ENCODE measurements at regions not wholly inside any gene's neighbourhood (a gene's known extent, or its start where the extent isn't known, plus 50 kb on each side); places are given as distances from the start of the nearest gene placed in this dataset.

- no peak for DNase-seq (ENCODE audit: low spot score)
Measured at GRCh38 chrX:36436361-36436760, 516.8 kb downstream of the CFAP47 start.

- DNase-seq (ENCODE audit: low spot score): no peak
Measured at GRCh38 chrX:36443007-36443406, 523.5 kb downstream of the CFAP47 start.

DNA sequence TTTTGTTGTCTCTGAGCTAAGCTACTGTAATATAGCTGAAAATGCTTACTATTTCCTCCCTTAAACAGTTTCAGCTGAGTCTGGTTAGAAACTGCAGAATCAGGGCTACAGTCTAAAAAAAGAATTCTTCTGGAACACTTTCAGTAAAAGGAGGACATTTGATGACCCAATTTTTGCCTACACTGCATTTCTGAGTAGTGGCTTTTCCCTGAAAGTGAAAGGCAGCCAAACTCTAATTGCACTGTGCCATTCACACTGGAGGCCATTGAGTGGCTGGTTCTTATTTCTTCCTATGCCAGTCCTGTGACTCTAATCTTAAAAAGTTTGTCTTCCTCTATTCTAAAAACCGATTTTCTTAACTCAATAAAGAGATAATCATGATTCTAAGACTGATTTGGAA, 526.0 kb downstream of the CFAP47 start:
- DNase-seq (ENCODE audit: low spot score): no peak

- no peak for DNase-seq (ENCODE audit: low spot score)
Measured at GRCh38 chrX:36462142-36462541, 542.6 kb downstream of the CFAP47 start.

GRCh38 chrX:36480441-36480990, 527.6 kb upstream of the FAM47C start:
- DNase-seq (ENCODE audit: low spot score): no peak

DNA sequence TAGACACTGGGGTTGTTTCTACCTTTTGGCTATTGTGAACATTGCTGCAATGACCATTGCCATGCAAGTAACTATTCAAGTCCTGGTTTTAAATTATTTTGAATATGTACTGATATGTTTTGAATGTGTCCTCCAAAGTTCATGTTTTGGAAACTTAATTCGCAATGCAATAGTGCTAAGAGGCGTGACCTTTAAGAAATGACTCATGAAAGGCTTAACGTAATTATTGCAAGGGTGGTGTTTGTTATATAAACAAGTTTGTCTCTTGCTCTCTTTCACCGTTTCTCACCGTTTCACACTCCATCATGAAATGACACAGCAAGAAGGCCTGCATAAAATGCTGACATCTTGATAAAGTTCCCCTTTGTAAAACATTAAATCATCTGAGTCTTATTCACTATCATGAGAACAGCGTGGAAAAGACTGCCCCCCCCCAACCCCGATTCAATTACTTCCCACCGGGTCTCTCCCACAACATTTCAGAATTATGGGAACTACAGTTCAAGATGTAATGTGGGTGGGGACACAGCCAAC, 506.9 kb upstream of the FAM47C start:
- DNase-seq (ENCODE audit: low spot score): no peak

GRCh38 chrX:36504625-36505024, 503.5 kb upstream of the FAM47C start:
- no peak for DNase-seq (ENCODE audit: low spot score)

DNA sequence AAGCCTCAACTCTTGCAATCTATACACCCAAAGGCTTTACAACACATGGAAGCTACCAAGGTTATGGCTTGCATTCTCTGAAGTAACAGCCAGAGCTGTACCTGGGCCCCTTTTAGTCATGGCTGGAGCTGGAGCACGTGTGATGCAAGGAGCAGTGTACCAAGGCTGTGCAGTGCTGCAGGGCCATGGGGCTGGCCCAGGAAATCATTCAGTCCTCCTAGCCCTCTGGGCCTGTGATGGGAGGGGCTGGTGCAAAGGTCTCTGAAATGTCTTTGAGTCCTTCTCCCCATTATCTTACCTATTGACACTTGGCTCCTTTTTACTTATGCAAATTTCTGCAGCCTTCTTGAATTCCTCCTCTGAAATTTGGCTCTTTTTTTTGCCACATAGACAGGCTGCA, 500.1 kb upstream of the FAM47C start:
- no peak for DNase-seq (ENCODE audit: low spot score)

- no peak for DNase-seq (ENCODE audit: low spot score)
Measured at GRCh38 chrX:36510736-36511135, 497.4 kb upstream of the FAM47C start.

DNA sequence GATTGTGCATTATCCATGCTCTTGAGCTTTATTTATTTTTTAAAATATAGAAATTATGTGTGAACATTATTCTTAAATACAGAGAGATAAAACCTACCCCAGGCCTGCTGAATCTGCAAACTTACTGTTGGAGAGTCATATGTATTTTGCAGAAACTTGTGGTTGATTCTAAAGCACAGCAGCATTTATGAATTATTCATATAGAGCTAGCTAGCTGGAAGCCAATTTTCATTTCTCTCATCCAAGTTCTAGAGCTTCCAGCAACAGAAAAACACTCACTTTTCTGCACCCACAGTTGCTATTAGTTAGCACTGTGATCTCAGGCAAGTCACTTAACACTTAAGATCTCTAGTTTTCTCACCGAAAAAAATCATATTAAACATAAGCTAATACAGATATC, 479.5 kb upstream of the FAM47C start:
- DNase-seq (ENCODE audit: low spot score): no peak

GRCh38 chrX:36534900-36535299, 473.3 kb upstream of the FAM47C start:
- DNase-seq (ENCODE audit: low spot score): no peak

DNA sequence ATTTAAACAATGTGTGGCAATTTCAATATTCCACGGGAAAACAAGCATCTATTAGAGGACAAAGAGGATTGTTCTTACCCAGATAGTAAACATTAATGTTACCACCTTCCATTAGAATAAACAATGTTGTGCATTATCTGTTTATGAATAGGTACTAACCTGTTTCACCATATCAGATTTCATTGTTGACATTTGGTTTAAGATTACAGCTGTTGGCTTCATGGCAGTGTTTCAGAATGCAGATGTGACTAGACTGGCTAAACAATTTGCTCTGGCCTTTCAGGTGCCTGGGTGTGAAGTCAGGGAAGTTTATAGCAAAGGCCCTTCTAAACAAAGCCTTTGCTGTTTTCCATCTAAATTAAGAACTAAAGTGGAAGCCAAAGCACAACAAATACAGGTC, 464.7 kb upstream of the FAM47C start:
- no peak for DNase-seq (ENCODE audit: low spot score)

DNA sequence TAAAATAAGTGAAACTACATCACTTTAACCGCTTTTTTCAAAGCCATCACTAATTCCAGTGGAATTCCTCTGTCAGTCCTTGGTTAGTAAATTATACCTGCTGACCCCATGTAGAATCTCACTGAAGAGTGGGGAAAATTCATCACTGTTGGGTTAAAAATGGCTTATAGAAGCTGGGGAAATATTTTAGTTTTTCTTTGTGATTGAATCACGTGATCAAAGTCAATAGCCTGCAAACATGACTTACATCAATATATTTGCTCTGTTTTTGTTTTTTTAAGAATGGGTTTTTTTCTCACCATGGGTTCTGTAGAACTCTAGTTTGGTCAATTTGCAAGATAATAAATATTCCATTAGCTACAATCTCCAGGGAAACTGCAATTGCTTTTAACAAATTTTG, 445.2 kb upstream of the FAM47C start:
- no peak for DNase-seq (ENCODE audit: low spot score)

GRCh38 chrX:36568946-36569345, 439.2 kb upstream of the FAM47C start:
- DNase-seq (ENCODE audit: low spot score): no peak

DNA sequence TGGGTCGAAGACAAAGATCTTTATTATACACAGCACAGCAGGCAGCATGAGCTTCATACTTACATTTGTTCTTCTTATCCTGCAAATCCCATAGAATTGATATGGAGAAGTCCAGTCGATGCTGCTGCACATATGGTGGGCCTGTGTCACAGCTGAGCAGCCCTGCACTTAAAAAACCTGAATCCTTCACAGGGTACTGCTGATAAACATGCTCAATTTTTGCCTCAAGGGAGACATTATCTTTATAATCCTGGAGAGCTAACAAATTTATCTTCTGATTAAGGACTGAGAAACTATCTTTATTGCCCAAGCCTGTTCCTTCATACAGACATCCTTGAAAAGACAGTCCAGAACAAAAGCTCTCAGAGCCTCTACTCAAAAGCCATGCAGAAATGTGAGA, 434.4 kb upstream of the FAM47C start:
- DNase-seq (ENCODE audit: low spot score): no peak

DNA sequence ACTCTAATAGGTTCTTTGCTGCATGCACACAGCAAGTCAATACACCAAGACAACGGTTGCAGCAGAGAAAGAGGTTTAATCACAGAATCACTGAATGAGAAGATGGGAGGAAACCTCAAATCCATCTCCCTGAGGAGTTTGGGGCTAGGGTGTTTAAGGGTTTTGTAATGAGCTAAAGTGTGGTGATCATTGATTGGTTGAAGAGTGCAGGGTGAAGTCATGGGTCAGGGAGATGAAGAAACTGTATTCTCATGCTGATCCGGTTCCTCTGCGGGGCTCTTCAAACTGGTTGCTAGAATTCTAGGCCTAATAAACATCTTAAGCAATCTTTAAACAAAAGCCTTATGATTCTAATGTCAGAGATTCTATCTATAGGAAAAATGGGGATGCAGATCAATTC, 432.5 kb upstream of the FAM47C start:
- no peak for DNase-seq (ENCODE audit: low spot score)

GRCh38 chrX:36577006-36577405, 431.2 kb upstream of the FAM47C start:
- DNase-seq (ENCODE audit: low spot score): no peak

GRCh38 chrX:36581030-36581429, 427.1 kb upstream of the FAM47C start:
- DNase-seq (ENCODE audit: low spot score): no peak

DNA sequence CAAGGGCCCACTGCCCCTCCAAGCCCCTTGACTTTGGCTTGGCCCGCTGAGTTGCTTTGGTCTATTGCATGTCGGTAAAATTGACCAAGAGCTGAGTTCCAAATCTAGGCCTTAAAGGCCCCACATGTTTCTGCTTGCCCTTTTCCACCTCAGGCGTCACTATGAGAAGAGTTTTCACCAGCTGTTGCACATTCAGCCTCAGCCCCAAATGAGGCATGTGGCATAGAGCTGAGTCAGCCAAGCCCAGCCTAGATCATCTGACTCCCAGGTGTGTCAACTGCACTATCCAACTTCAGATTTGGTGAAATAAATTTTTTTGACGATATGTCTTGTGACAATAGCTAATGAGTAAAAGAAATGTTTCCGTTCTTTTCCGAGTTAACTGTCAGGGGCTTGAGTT, 424.5 kb upstream of the FAM47C start:
- DNase-seq (ENCODE audit: low spot score): no peak

GRCh38 chrX:36609616-36610585, 398.3 kb upstream of the FAM47C start:
- no peak for DNase-seq (ENCODE audit: low spot score)

GRCh38 chrX:36626898-36627297, 381.3 kb upstream of the FAM47C start:
- DNase-seq (ENCODE audit: low spot score): no peak

DNA sequence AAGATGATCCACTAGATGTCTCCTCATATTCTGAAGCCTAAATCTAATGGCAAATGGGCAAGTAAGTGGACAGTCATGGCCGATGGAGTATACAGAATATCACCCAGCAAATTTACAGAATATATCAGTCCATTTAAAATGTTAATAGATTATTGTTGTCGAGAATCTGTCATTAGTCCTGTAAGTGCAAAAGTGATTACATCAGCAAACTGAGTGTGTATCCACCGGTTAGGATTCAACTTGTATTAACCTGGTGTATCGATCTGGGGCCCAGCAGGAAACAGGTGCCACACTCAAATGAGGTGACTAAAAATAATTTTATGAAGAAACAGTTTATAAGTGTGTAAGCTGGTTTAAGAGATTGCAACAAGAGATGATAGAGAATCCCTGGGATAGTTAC, 367.9 kb upstream of the FAM47C start:
- peak; percentile 4 for DNase-seq (ENCODE audit: low spot score)

- DNase-seq (ENCODE audit: low spot score): no peak
Measured at GRCh38 chrX:36642052-36642451, 366.1 kb upstream of the FAM47C start.

Data from COLO829 (cell line).